ACC112 (cell line): ENCODE measurements at regions not wholly inside any gene's neighbourhood (a gene's known extent, or its start where the extent isn't known, plus 50 kb on each side); places are given as distances from the start of the nearest gene placed in this dataset.

ENCODE experiments used
- H2AFZ ChIP-seq: fragments of 200-600 bp; sonication (generic); one replicate; pipeline ENCODE4 v1.6.0; 2017; ENCODE audit warnings: antibody characterized with exemption, low read length; ENCODE audit not compliant: unreplicated experiment
- H3K27ac ChIP-seq: fragments of 200-600 bp; sonication (generic); 2 replicates; pipeline ENCODE4 v1.5.1; 2014; ENCODE audit warnings: low read depth, mild to moderate bottlenecking, antibody characterized with exemption, low read length, moderate library complexity
- H3K27me3 ChIP-seq: fragments of 200-600 bp; sonication (generic); 2 replicates; pipeline ENCODE4 v1.6.1; 2014; ENCODE audit warnings: mild to moderate bottlenecking, antibody characterized with exemption, low read length, moderate library complexity, mixed read lengths; ENCODE audit not compliant: insufficient read depth
- H3K36me3 ChIP-seq: fragments of 200-600 bp; sonication (generic); 2 replicates; pipeline ENCODE4 v1.6.1; 2016; ENCODE audit warnings: mild to moderate bottlenecking, antibody characterized with exemption, low read length, moderate library complexity, mixed read lengths; ENCODE audit not compliant: insufficient read depth
- H3K4me1 ChIP-seq: fragments of 200-600 bp; sonication (generic); one replicate; pipeline ENCODE4 v1.6.1; 2016; ENCODE audit warnings: low read length, mixed read lengths; ENCODE audit not compliant: insufficient read depth, unreplicated experiment, control insufficient read depth
- H3K4me3 ChIP-seq: fragments of 200-600 bp; sonication (generic); 2 replicates; pipeline ENCODE4 v1.5.1; 2014; ENCODE audit warnings: mild to moderate bottlenecking, low read depth, low read length
- H3K79me2 ChIP-seq: fragments of 200-600 bp; sonication (generic); one replicate; pipeline ENCODE4 v1.6.0; 2016; ENCODE audit warnings: low read length; ENCODE audit not compliant: control insufficient read depth, unreplicated experiment, insufficient read depth

- Histone ChIP-seq H3K27ac (no peak overlapping the region), H3K4me3 (no peak overlapping the region), H3K36me3 (no peaks in the 10 kb centered on the region), H3K79me2 (no peaks in the 10 kb centered on the region), H3K27me3 (peaks cover 25% of the 10 kb centered on the region), H3K4me1 (no peaks in the 10 kb centered on the region), H2AFZ (no peak overlapping the region)
These were observed 318.0 kb upstream of the PUM3 start for GRCh38 chr9:3161912-3162311.

- Histone ChIP-seq H3K27ac (no peak overlapping the region), H3K79me2 (no peaks in the 10 kb centered on the region), H2AFZ (no peak overlapping the region), H3K4me1 (no peaks in the 10 kb centered on the region), H3K36me3 (no peaks in the 10 kb centered on the region), H3K4me3 (no peak overlapping the region), H3K27me3 (peaks cover 10% of the 10 kb centered on the region)
These were observed 313.1 kb upstream of the PUM3 start for GRCh38 chr9:3157011-3157410.

- H3K27me3 ChIP-seq: 0 out of 2 replicates have a peak, but pooled peaks cover 8% of the 10 kb centered on the region
These were observed 308.0 kb upstream of the PUM3 start for GRCh38 chr9:3151672-3152576.

DNA sequence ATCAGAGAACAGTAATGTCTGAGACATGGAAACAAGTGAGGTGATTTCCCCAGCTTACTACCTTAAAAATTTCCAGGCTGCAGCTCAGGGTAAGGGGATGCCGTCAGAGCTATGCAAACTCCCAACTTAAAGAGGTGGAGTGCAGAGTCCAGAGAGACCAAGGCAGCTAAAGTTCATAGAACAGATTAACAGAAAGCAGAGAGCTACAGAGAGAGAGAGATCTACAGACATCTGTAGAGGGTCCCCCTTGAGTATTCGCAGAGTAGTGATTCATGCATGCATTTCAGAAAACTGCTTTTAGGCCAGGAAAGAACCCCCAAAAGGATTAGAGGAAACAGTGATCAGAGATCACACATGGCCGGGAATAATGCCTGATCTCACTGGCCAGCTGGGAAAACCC, 306.2 kb upstream of the PUM3 start:
- Histone ChIP-seq H3K79me2 (no peaks in the 10 kb centered on the region), H3K4me1 (no peaks in the 10 kb centered on the region), H3K27ac (no peak overlapping the region)

More at GRCh38 chr9:3151672-3152576, 308.0 kb upstream of the PUM3 start:
- Histone ChIP-seq H3K27ac (no peak overlapping the region), H2AFZ (no peak overlapping the region), H3K79me2 (no peaks in the 10 kb centered on the region), H3K4me3 (no peak overlapping the region), H3K4me1 (no peaks in the 10 kb centered on the region), H3K36me3 (no peaks in the 10 kb centered on the region)

DNA sequence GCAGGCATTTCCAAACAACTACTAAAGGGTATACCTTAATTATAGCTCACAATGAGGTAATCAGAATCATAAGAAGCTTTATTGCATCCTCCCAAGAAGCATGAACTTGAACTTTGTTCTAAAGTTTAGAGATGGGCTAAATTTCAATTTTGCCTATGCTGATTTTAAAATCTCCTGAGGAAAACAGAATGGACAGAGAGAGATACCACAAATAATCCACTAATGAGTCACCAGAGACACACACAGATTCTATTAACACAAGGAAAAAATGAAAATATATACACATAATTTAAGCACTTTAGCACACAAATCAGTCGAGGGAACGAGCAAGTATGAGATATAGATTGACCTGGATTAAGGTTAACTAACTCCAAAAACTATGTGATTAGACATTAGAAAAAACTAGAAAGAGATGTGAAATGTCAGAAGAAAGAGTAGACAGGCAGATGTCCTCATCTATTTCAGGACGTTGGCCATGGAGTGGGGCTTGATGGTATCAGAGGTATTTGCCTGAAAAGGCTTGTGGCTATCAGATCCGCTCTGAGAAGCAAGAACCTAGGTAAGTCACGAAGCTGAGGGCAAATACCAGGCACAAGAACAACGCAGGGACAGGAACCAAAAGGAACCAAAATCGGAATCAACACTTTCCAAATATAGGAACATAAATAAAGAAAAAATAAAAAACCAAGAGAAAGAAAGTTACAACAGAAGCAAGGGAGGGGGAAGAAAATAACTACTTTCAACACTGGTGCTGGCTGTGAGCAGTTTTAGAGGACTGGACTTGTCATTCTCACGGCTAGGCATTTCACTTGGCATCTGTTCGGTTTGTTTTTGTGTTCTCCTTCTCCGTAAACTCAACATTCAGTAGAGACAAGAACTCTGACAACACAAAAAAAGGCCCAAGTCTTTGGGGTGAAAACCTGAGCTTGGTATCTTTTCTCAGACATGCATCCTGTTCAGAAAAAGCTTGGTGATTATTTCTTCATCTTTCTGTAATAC, 294.6 kb upstream of the PUM3 start:
- Histone ChIP-seq H3K4me3 (no peak overlapping the region), H3K36me3 (no peaks in the 10 kb centered on the region), H3K79me2 (no peaks in the 10 kb centered on the region), H3K27me3 (no peaks in the 10 kb centered on the region), H3K27ac (no peak overlapping the region), H2AFZ (no peak overlapping the region), H3K4me1 (no peaks in the 10 kb centered on the region)

More for the DNA sequence above, 306.2 kb upstream of the PUM3 start:
- Histone ChIP-seq H3K27me3 (0 out of 2 replicates have a peak, but pooled peaks cover 8% of the 10 kb centered on the region), H3K36me3 (no peaks in the 10 kb centered on the region), H3K4me3 (no peak overlapping the region), H2AFZ (no peak overlapping the region)

GRCh38 chr9:3137347-3137695, 293.4 kb upstream of the PUM3 start:
- H3K4me1 ChIP-seq: no peaks in the 10 kb centered on the region
- H3K79me2 ChIP-seq: no peaks in the 10 kb centered on the region
- no peak overlapping the region for H3K4me3 ChIP-seq
- H2AFZ ChIP-seq: no peak overlapping the region
- H3K27ac ChIP-seq: no peak overlapping the region
- H3K27me3 ChIP-seq: no peaks in the 10 kb centered on the region
- no peaks in the 10 kb centered on the region for H3K36me3 ChIP-seq

DNA sequence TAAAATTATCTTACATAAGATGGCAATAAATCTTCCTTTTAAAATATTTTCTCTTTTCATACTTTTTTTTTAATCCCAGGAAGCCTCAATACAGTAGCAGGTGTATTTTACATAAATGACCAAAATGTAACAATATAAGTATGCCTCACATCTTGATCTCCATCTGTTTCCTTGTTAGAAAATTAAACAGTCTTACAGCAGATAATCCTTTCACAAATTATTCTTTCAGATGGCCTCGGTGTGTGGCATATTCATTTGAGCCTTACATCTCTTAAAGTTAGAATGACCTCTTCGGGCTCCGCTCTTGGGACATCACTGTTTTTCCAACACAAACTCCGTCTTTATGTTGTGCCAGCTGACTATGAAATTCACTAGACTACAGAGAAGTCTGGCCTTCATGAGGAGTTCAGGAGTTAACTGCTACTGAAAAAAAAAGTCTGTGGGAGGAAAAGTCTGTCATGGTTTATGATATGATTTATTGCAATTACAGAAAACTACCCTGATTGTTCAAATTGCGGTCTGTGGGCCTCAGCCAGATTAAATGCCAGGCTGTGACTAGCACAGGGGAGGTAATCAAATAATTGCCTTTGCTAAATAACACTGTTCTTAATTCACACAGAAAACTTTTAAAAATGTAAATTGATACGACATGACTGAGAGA, 292.9 kb upstream of the PUM3 start:
- Histone ChIP-seq H2AFZ (no peak overlapping the region), H3K27ac (no peak overlapping the region), H3K4me3 (no peak overlapping the region), H3K4me1 (no peaks in the 10 kb centered on the region), H3K27me3 (no peaks in the 10 kb centered on the region), H3K79me2 (no peaks in the 10 kb centered on the region), H3K36me3 (no peaks in the 10 kb centered on the region)

- H3K27ac ChIP-seq: no peak overlapping the region
- no peaks in the 10 kb centered on the region for H3K36me3 ChIP-seq
- H3K4me3 ChIP-seq: no peak overlapping the region
- no peaks in the 10 kb centered on the region for H3K4me1 ChIP-seq
- H2AFZ ChIP-seq: no peak overlapping the region
- H3K79me2 ChIP-seq: no peaks in the 10 kb centered on the region
- H3K27me3 ChIP-seq: 0 out of 2 replicates have a peak, but pooled peaks cover 3% of the 10 kb centered on the region
These were observed 292.3 kb upstream of the PUM3 start for GRCh38 chr9:3136230-3136629.

- Histone ChIP-seq H3K4me1 (no peaks in the 10 kb centered on the region), H2AFZ (no peak overlapping the region), H3K4me3 (no peak overlapping the region), H3K79me2 (no peaks in the 10 kb centered on the region), H3K27ac (no peak overlapping the region), H3K36me3 (no peaks in the 10 kb centered on the region), H3K27me3 (peaks cover 24% of the 10 kb centered on the region)
These were observed 283.7 kb upstream of the PUM3 start for GRCh38 chr9:3127564-3127963.
